ENCODE measurements at regions not wholly inside any gene's neighbourhood (a gene's known extent, or its start where the extent isn't known, plus 50 kb on each side); places are given as distances from the start of the nearest gene placed in this dataset.

DNA sequence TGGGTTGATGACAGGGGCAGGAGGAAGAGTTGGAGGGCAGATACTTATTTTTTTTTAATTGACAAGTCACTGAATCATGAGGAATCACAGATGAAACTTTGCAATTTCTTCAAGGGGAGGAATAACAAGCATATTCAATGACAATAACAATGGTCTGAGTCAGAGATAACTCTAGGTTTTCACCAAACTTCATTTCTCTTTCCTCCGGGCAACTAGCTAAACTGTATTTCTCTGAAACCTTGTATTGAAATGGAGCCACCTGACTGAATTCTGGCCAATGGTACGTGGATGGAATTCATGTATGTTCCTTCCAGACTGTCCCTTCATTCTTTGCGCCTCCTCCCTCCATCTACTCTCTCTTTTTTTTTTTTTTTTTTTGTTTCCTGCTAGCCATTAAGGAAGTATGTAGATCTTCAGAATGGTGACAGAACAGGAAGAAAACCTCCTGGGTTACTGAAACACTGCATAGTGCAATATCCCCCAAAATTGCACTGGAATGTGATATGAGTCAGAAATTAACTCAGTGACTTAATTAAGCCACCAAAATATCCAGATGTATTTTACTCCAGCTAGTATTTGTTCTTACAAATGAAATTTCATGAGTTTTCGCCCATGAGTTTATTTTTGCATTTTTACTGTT, 495.4 kb downstream of the OTOL1 start:
- Histone ChIP-seq H3K9me3 (ENCODE audit: control insufficient read depth, insufficient read depth, low read length) (no peaks in the 10 kb centered on the region), H3K4me3 (ENCODE audit: low read depth, low read length) (no peak overlapping the region), H3K27me3 (ENCODE audit: control insufficient read depth, insufficient read depth, low read length) (no peaks in the 10 kb centered on the region), H3K27ac (ENCODE audit: low read depth, low read length) (no peak overlapping the region)
- ChIA-PET CTCF (no interaction called here), POLR2A (no interaction called here)
- DNase-seq (ENCODE audit: low read depth, low spot score) = no peak
- TF ChIP-seq, protein P1, sequence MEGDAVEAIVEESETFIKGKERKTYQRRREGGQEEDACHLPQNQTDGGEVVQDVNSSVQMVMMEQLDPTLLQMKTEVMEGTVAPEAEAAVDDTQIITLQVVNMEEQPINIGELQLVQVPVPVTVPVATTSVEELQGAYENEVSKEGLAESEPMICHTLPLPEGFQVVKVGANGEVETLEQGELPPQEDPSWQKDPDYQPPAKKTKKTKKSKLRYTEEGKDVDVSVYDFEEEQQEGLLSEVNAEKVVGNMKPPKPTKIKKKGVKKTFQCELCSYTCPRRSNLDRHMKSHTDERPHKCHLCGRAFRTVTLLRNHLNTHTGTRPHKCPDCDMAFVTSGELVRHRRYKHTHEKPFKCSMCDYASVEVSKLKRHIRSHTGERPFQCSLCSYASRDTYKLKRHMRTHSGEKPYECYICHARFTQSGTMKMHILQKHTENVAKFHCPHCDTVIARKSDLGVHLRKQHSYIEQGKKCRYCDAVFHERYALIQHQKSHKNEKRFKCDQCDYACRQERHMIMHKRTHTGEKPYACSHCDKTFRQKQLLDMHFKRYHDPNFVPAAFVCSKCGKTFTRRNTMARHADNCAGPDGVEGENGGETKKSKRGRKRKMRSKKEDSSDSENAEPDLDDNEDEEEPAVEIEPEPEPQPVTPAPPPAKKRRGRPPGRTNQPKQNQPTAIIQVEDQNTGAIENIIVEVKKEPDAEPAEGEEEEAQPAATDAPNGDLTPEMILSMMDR (IDR thresholded peaks at IDR 0.05; ENCODE audit: low read depth, low read length) = no peak

DNA sequence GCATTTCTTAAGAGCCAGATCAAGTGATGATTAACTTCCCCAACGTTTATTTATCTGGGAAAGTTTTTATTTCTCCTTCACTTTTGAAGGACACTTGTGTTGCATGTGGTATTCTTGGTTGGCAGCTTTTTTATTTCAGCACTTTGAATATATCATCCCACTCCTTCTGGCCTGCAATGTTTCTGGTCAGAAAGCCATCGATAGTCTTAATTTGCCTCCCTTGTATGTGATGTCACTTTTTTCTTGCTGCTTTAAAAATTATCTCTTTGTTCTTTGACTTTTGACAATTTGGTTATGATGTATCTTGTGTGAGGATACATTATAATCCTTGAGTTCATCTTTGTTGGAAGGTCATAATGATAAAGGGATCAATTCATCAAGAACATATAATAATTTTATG, 503.2 kb downstream of the OTOL1 start:
- DNase-seq (ENCODE audit: low read depth, low spot score) = no peak
- Histone ChIP-seq H3K4me3 (ENCODE audit: low read depth, low read length) (no peak overlapping the region), H3K9me3 (ENCODE audit: control insufficient read depth, insufficient read depth, low read length) (no peaks in the 10 kb centered on the region), H3K27ac (ENCODE audit: low read depth, low read length) (no peak overlapping the region), H3K27me3 (ENCODE audit: control insufficient read depth, insufficient read depth, low read length) (no peaks in the 10 kb centered on the region)
- TF ChIP-seq, protein P1 (IDR thresholded peaks at IDR 0.05; ENCODE audit: low read depth, low read length) = no peak
- POLR2A ChIA-PET = no interaction called here
- CTCF ChIA-PET = no interaction called here

DNA sequence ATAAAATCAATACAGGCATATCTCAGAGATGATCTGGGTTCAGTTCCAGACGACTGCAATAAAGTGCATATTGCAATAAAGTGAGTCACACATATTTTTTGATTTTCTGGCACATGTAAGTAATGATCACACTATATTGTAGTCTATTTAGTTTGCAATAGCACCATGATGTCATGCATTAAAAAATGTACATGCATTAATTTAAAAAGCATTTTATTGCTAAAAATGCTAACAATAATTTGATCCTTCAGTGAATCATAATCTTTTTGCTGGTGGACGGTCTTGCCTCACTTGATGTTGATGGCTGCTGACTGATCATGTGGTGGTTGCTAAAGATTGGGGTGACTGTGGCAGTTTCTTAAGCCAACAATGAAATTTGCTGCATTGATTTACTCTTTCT, 511.1 kb downstream of the OTOL1 start:
- TF ChIP-seq, protein P1 (IDR thresholded peaks at IDR 0.05; ENCODE audit: low read depth, low read length) = no peak
- CTCF ChIA-PET = no interaction called here
- Histone ChIP-seq H3K9me3 (ENCODE audit: control insufficient read depth, insufficient read depth, low read length) (no peaks in the 10 kb centered on the region), H3K27me3 (ENCODE audit: control insufficient read depth, insufficient read depth, low read length) (no peaks in the 10 kb centered on the region), H3K27ac (ENCODE audit: low read depth, low read length) (no peak overlapping the region), H3K4me3 (ENCODE audit: low read depth, low read length) (no peak overlapping the region)
- no peak for DNase-seq (ENCODE audit: low read depth, low spot score)
- POLR2A ChIA-PET = no interaction called here

DNA sequence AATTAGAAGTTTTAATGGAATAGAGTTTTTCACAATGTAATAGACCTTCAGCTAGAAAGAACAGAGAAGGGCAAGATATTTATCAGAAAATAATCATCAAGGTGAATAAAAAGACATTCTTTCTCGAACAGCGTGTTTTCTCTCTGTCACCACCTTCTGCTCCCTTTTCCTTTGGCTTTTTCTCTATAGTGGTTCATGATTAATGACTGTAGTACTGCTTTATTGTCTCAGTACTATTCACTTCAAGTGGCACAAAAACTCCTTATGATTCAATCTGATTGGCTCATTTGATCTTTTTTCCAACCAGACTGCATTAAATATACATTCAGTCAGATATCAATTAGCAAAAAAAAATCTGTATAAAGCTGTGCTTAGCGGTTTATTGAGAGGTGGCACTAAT, 516.0 kb downstream of the OTOL1 start:
- Histone ChIP-seq H3K27ac (ENCODE audit: low read depth, low read length) (no peak overlapping the region), H3K27me3 (ENCODE audit: control insufficient read depth, insufficient read depth, low read length) (no peaks in the 10 kb centered on the region), H3K9me3 (ENCODE audit: control insufficient read depth, insufficient read depth, low read length) (no peaks in the 10 kb centered on the region), H3K4me3 (ENCODE audit: low read depth, low read length) (no peak overlapping the region)
- ChIA-PET CTCF (no interaction called here), POLR2A (no interaction called here)
- no peak for DNase-seq (ENCODE audit: low read depth, low spot score)
- TF ChIP-seq, protein P1 (IDR thresholded peaks at IDR 0.05; ENCODE audit: low read depth, low read length) = no peak

DNA sequence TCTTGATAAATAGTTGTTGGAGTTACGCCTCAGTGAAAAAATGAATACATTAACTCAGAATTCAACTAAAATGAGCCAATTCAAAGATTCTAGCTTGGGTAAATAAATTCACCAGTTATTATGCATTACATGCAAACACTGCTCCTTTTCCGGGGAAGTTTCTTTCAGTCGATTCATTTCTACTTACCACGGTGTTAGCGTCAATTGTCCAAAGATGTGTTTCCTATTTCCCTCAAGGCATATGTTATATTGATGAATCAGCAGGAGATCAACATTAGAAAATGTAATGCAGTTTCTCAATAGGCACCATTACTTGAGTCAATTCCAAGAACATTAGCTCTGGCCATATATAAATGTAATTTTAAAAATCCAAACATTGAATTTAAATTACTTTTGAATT, 517.7 kb downstream of the OTOL1 start:
- POLR2A ChIA-PET = no interaction called here
- Histone ChIP-seq H3K4me3 (ENCODE audit: low read depth, low read length) (no peak overlapping the region), H3K9me3 (ENCODE audit: control insufficient read depth, insufficient read depth, low read length) (no peaks in the 10 kb centered on the region), H3K27ac (ENCODE audit: low read depth, low read length) (no peak overlapping the region), H3K27me3 (ENCODE audit: control insufficient read depth, insufficient read depth, low read length) (no peaks in the 10 kb centered on the region)
- CTCF ChIA-PET = no interaction called here
- TF ChIP-seq, protein P1 (IDR thresholded peaks at IDR 0.05; ENCODE audit: low read depth, low read length) = no peak
- no peak for DNase-seq (ENCODE audit: low read depth, low spot score)
